22Rv1 (cell line): ENCODE measurements at regions not wholly inside any gene's neighbourhood (a gene's known extent, or its start where the extent isn't known, plus 50 kb on each side); places are given as distances from the start of the nearest gene placed in this dataset.

Source experiments
- H3K27ac ChIP-seq: fragments of 450-650 bp; 2 replicates; pipeline ENCODE4 v1.5.1; 2017
- ZFX ChIP-seq: fragments of 450-650 bp; IDR thresholded peaks from 2 replicates; pipeline ENCODE4 v1.6.1; 2017; ENCODE audit warnings: antibody characterized with exemption, borderline replicate concordance
- TF ChIP-seq, protein P1 (sequence below): fragments of 450-650 bp; IDR thresholded peaks from 2 replicates; pipeline ENCODE4 v1.5.1; 2017; ENCODE audit warnings: mild to moderate bottlenecking

DNA sequence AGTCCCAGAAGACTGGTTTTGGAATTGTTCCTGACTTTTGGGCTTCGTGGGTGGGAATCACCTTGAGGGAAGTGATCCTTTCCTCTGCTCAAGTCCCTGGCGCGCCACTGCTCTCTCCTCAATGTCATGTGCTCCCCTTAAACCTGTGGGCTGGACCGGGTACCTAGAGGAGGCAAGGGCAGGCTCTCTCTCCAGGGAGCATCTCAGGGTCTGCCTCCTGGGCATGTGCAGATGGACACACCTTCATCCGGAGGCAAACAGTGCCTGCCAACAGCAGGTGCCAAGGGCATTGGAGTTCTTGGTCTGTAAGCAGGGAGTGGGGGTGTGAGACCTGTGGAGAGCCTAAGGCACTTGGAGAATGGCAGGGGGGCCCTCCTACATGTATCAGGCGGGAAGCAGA lies 142.6 kb downstream of the INHBB start:
- H3K27ac ChIP-seq = no peak overlapping the region
- TF ChIP-seq, protein P1, sequence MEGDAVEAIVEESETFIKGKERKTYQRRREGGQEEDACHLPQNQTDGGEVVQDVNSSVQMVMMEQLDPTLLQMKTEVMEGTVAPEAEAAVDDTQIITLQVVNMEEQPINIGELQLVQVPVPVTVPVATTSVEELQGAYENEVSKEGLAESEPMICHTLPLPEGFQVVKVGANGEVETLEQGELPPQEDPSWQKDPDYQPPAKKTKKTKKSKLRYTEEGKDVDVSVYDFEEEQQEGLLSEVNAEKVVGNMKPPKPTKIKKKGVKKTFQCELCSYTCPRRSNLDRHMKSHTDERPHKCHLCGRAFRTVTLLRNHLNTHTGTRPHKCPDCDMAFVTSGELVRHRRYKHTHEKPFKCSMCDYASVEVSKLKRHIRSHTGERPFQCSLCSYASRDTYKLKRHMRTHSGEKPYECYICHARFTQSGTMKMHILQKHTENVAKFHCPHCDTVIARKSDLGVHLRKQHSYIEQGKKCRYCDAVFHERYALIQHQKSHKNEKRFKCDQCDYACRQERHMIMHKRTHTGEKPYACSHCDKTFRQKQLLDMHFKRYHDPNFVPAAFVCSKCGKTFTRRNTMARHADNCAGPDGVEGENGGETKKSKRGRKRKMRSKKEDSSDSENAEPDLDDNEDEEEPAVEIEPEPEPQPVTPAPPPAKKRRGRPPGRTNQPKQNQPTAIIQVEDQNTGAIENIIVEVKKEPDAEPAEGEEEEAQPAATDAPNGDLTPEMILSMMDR = no peak
- no peak for TF ChIP-seq ZFX

DNA sequence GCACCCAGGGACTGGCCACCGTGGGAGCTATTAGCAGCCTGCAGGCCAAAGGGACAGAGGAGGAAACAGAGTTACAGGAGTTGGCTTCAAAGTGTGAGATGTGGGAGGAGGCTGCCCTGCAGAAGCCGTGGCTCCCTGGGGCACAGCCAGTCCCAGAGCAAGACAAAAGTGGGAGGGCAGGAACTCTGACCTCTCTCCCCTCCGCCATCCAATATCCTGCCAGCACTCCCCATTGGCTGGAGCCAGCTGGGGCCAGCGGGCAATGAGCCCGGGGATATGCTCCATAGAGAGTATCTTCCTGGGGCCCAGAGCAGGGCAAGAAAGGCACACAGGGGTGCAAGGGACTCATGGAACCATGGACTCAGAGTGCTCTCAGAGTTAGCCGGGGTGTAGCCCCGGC lies 143.1 kb downstream of the INHBB start:
- H3K27ac ChIP-seq = no peak overlapping the region
- TF ChIP-seq, protein P1 = no peak
- no peak for TF ChIP-seq ZFX

DNA sequence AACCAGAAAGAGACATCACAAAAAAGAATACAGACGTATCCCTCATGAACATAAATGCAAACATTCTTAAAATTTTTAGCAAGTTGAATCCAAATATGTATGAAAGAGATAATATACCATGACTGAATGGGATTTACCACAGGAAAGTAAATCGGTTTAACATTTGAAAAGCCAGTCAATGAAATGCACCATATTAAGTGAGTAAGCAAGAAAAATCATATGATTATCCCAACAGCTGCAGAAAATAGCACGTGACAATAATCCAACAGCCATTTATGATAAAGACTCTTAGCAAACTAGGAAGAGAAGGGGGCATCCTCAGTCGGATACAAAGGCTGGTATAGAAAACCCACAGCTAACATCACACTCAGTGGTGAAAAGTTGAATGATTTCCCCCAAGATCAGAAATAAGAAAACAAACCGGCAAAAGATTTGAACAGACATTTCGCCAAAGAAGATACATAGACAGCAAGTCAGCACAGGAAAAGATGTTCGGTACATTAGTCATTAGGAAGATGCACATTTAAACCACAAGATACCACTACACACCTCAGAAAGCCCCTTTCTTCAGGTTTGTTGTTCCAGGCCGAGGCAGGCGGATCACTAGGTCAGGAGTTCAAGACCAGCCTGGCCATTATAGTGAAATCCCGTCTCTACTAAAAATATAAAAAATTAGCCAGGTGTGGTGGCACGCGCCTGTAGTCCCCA lies 144.3 kb downstream of the INHBB start:
- H3K27ac ChIP-seq = no peak overlapping the region
- TF ChIP-seq, protein P1 = no peak
- TF ChIP-seq ZFX = no peak

DNA sequence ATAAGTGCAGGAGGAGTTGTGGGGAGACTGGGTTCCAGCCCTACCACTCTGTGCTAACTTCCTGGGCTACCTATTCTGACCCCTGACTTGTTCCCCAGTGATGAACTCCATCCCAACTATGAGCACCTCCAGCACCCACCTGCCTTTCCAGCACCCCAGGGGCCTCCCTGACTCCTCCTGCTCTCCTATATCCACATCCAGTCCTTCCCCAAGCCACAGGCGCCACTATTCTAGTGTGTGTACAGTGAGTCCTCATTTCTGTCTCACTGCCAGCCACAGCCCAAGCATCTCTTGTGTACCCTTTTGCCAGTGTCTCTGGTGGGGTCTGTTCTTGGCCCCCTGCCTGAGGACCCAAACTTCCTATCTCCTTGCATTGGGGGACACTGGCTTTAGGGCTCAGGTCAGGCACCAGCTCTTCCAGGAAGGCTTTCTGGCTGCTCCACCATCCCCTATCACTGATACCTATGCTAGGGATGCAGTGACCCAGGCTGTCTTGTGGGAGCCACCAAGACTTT lies 145.2 kb downstream of the INHBB start:
- no peak for TF ChIP-seq ZFX
- TF ChIP-seq, protein P1 = no peak
- no peak overlapping the region for H3K27ac ChIP-seq

DNA sequence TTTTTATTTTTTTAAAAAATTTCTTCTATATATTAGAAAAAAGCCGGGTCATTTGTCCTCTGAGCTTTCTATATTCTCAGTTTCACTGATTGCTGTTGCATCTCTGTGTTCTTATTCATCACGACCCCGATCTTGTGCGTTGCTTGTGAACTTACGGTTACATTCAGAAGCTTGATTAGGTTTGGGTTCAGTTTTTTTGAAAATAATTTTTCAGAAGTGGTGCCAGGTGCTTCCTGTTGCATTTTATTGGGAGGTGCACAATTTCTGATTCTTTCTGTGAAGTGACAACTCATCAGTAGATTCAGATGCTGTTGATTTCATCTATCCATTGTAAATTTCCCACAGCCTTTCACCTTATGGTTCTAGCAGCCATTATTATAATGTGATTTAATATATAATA lies 147.3 kb downstream of the INHBB start:
- TF ChIP-seq, protein P1 = no peak
- TF ChIP-seq ZFX = no peak
- no peak overlapping the region for H3K27ac ChIP-seq

DNA sequence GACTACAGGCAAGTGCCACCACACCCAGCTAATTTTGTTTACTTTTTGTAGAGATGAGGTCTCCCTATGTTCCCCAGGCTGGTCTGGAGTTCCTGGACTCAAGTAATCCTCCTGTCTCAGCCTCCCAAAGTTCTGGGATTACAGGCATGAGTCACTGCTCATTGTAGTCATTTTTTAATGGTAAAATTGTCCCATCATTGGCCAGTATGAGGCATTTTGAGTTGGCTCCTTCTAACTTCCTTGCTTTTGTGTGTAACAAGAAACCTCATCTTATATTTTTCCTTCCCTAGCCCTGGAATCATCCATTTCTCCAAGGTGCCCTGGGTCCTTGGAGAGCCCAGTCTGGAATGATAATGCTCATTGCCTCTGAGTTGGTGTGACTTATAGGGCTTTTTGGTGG lies 148.5 kb downstream of the INHBB start:
- H3K27ac ChIP-seq = no peak overlapping the region
- TF ChIP-seq, protein P1 = no peak
- TF ChIP-seq ZFX = no peak

DNA sequence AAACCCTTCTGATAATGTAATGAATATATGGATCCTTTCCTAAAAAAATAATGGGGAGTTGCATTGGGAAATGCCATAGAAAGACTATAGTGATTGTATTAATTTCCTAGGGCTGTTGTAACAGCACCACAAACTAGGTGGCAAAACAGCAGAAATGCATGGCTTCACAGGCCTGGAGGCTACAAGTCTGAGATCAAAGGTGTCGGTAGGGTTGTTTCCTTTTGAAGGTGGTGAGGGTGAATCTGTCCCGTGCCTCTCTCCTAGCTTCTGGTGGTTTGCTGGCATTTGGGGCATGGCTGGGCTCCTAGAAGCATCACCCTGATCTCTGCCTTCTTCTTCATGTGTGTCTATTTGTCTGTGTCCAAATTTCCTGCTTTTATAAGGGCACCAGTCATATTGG lies 149.7 kb downstream of the INHBB start:
- H3K27ac ChIP-seq = no peak overlapping the region
- TF ChIP-seq ZFX = no peak
- TF ChIP-seq, protein P1 = no peak
